GM23338 (cell line): ENCODE measurements at regions not wholly inside any gene's neighbourhood (a gene's known extent, or its start where the extent isn't known, plus 50 kb on each side); places are given as distances from the start of the nearest gene placed in this dataset.

Experiments
- CREB1 ChIP-seq: fragments of 250-450 bp; sonication (Bioruptor Pico); IDR thresholded peaks from 2 replicates; pipeline ENCODE4 v1.5.0; 2020; ENCODE audit warnings: low read depth, mild to moderate bottlenecking, moderate library complexity
- EZH2 ChIP-seq: fragments of 200-600 bp; sonication (generic); IDR thresholded peaks from one replicate; pipeline ENCODE4 v1.8.0; 2017; ENCODE audit warnings: antibody characterized with exemption, mild to moderate bottlenecking, low read depth; ENCODE audit not compliant: unreplicated experiment
- EZH2phosphoT487 ChIP-seq: fragments of 200-600 bp; sonication (generic); IDR thresholded peaks from one replicate; pipeline ENCODE4 v1.8.1; 2018; ENCODE audit warnings: antibody characterized with exemption; ENCODE audit not compliant: unreplicated experiment
- JUNB ChIP-seq: IDR thresholded peaks from one replicate; pipeline ENCODE4 v1.6.1; 2016; ENCODE audit warnings: antibody characterized with exemption; ENCODE audit not compliant: unreplicated experiment
- NANOG ChIP-seq: IDR thresholded peaks from 2 replicates; pipeline ENCODE4 v1.6.1; 2016; ENCODE audit warnings: antibody characterized with exemption, borderline replicate concordance
- POLR2AphosphoS5 ChIP-seq: IDR thresholded peaks from 2 replicates; pipeline ENCODE4 v1.6.1; 2016; ENCODE audit warnings: antibody characterized with exemption, low read depth
- STAT1 ChIP-seq: IDR thresholded peaks from one replicate; pipeline ENCODE4 v1.6.1; 2016; ENCODE audit warnings: antibody characterized with exemption; ENCODE audit not compliant: unreplicated experiment
- ZNF114 ChIP-seq: fragments of 250-450 bp; sonication (Bioruptor Pico); IDR thresholded peaks from 2 replicates; pipeline ENCODE4 v1.5.0; 2020; ENCODE audit warnings: mild to moderate bottlenecking, moderate library complexity
- ZNF331 ChIP-seq: fragments of 250-450 bp; sonication (Bioruptor Pico); IDR thresholded peaks from 2 replicates; pipeline ENCODE4 v1.5.0; 2020; ENCODE audit warnings: low read depth, mild to moderate bottlenecking, moderate library complexity
- TF ChIP-seq, protein P1 (sequence below), 2 experiments: fragments of 200-600 bp in 1 of 2; sonication (generic) in 1 of 2; conservative IDR thresholded peaks; 2 replicates each; pipeline versions ENCODE4 v1.5.1 to v1.6.1; 2016 to 2017; ENCODE audit warnings: antibody characterized with exemption in 2 of 2, low read depth in 2 of 2, mild to moderate bottlenecking in 2 of 2, moderate library complexity in 1 of 2
- TF ChIP-seq, protein P2 (sequence below): IDR thresholded peaks from one replicate; pipeline ENCODE4 v1.6.1; 2018; ENCODE audit warnings: antibody characterized with exemption; ENCODE audit not compliant: unreplicated experiment
- TF ChIP-seq, protein P3 (sequence below): fragments of 250-450 bp; sonication (Bioruptor Pico); IDR thresholded peaks from 2 replicates; pipeline ENCODE4 v1.5.0; 2020; ENCODE audit warnings: mild to moderate bottlenecking, moderate library complexity
- TF ChIP-seq, protein P4 (sequence below): IDR thresholded peaks from 2 replicates; pipeline ENCODE4 v1.6.1; 2016; ENCODE audit warnings: antibody characterized with exemption

DNA sequence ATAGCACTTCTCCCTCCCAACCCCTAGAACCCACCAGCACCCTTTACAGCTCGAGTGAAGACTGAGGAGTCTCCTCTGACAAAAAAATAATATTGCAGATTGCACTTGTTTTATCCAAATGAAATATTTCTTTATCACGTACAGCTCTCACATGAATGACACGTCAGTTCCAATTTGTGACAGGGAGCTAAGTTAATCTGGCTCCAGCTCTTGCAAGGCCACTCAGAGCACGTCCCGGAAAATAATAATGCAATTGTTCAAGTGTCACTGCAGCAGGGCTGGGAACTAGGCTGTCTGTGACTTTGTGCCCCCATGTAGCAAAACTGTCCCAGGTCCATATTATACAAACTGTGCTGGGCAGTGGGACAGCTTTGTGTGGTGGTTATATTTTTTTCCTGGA lies 539.6 kb downstream of the VRK1 start:
- TF ChIP-seq, protein P1, sequence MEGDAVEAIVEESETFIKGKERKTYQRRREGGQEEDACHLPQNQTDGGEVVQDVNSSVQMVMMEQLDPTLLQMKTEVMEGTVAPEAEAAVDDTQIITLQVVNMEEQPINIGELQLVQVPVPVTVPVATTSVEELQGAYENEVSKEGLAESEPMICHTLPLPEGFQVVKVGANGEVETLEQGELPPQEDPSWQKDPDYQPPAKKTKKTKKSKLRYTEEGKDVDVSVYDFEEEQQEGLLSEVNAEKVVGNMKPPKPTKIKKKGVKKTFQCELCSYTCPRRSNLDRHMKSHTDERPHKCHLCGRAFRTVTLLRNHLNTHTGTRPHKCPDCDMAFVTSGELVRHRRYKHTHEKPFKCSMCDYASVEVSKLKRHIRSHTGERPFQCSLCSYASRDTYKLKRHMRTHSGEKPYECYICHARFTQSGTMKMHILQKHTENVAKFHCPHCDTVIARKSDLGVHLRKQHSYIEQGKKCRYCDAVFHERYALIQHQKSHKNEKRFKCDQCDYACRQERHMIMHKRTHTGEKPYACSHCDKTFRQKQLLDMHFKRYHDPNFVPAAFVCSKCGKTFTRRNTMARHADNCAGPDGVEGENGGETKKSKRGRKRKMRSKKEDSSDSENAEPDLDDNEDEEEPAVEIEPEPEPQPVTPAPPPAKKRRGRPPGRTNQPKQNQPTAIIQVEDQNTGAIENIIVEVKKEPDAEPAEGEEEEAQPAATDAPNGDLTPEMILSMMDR (conservative IDR thresholded peaks at IDR 0.05; ENCODE audit: low read depth in 2 of 2): no peak
- TF ChIP-seq EZH2: no peak
- TF ChIP-seq JUNB: no peak
- TF ChIP-seq CREB1 (CRISPR knock-in tag): no peak
- no peak for TF ChIP-seq POLR2AphosphoS5
- TF ChIP-seq EZH2phosphoT487: no peak
- TF ChIP-seq, protein P2, sequence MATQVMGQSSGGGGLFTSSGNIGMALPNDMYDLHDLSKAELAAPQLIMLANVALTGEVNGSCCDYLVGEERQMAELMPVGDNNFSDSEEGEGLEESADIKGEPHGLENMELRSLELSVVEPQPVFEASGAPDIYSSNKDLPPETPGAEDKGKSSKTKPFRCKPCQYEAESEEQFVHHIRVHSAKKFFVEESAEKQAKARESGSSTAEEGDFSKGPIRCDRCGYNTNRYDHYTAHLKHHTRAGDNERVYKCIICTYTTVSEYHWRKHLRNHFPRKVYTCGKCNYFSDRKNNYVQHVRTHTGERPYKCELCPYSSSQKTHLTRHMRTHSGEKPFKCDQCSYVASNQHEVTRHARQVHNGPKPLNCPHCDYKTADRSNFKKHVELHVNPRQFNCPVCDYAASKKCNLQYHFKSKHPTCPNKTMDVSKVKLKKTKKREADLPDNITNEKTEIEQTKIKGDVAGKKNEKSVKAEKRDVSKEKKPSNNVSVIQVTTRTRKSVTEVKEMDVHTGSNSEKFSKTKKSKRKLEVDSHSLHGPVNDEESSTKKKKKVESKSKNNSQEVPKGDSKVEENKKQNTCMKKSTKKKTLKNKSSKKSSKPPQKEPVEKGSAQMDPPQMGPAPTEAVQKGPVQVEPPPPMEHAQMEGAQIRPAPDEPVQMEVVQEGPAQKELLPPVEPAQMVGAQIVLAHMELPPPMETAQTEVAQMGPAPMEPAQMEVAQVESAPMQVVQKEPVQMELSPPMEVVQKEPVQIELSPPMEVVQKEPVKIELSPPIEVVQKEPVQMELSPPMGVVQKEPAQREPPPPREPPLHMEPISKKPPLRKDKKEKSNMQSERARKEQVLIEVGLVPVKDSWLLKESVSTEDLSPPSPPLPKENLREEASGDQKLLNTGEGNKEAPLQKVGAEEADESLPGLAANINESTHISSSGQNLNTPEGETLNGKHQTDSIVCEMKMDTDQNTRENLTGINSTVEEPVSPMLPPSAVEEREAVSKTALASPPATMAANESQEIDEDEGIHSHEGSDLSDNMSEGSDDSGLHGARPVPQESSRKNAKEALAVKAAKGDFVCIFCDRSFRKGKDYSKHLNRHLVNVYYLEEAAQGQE: no peak
- TF ChIP-seq NANOG: no peak
- TF ChIP-seq STAT1: no peak
- TF ChIP-seq, protein P3, sequence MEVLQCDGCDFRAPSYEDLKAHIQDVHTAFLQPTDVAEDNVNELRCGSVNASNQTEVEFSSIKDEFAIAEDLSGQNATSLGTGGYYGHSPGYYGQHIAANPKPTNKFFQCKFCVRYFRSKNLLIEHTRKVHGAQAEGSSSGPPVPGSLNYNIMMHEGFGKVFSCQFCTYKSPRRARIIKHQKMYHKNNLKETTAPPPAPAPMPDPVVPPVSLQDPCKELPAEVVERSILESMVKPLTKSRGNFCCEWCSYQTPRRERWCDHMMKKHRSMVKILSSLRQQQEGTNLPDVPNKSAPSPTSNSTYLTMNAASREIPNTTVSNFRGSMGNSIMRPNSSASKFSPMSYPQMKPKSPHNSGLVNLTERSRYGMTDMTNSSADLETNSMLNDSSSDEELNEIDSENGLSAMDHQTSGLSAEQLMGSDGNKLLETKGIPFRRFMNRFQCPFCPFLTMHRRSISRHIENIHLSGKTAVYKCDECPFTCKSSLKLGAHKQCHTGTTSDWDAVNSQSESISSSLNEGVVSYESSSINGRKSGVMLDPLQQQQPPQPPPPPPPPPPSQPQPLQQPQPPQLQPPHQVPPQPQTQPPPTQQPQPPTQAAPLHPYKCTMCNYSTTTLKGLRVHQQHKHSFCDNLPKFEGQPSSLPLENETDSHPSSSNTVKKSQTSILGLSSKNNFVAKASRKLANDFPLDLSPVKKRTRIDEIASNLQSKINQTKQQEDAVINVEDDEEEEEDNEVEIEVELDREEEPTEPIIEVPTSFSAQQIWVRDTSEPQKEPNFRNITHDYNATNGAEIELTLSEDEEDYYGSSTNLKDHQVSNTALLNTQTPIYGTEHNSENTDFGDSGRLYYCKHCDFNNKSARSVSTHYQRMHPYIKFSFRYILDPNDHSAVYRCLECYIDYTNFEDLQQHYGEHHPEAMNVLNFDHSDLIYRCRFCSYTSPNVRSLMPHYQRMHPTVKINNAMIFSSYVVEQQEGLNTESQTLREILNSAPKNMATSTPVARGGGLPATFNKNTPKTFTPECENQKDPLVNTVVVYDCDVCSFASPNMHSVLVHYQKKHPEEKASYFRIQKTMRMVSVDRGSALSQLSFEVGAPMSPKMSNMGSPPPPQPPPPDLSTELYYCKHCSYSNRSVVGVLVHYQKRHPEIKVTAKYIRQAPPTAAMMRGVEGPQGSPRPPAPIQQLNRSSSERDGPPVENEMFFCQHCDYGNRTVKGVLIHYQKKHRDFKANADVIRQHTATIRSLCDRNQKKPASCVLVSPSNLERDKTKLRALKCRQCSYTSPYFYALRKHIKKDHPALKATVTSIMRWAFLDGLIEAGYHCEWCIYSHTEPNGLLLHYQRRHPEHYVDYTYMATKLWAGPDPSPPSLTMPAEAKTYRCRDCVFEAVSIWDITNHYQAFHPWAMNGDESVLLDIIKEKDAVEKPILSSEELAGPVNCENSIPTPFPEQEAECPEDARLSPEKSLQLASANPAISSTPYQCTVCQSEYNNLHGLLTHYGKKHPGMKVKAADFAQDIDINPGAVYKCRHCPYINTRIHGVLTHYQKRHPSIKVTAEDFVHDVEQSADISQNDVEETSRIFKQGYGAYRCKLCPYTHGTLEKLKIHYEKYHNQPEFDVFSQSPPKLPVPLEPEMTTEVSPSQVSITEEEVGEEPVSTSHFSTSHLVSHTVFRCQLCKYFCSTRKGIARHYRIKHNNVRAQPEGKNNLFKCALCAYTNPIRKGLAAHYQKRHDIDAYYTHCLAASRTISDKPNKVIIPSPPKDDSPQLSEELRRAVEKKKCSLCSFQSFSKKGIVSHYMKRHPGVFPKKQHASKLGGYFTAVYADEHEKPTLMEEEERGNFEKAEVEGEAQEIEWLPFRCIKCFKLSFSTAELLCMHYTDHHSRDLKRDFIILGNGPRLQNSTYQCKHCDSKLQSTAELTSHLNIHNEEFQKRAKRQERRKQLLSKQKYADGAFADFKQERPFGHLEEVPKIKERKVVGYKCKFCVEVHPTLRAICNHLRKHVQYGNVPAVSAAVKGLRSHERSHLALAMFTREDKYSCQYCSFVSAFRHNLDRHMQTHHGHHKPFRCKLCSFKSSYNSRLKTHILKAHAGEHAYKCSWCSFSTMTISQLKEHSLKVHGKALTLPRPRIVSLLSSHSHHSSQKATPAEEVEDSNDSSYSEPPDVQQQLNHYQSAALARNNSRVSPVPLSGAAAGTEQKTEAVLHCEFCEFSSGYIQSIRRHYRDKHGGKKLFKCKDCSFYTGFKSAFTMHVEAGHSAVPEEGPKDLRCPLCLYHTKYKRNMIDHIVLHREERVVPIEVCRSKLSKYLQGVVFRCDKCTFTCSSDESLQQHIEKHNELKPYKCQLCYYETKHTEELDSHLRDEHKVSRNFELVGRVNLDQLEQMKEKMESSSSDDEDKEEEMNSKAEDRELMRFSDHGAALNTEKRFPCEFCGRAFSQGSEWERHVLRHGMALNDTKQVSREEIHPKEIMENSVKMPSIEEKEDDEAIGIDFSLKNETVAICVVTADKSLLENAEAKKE (CRISPR knock-in tag): no peak
- TF ChIP-seq, protein P4, sequence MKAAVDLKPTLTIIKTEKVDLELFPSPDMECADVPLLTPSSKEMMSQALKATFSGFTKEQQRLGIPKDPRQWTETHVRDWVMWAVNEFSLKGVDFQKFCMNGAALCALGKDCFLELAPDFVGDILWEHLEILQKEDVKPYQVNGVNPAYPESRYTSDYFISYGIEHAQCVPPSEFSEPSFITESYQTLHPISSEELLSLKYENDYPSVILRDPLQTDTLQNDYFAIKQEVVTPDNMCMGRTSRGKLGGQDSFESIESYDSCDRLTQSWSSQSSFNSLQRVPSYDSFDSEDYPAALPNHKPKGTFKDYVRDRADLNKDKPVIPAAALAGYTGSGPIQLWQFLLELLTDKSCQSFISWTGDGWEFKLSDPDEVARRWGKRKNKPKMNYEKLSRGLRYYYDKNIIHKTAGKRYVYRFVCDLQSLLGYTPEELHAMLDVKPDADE: no peak
- no peak for TF ChIP-seq ZNF331 (CRISPR knock-in tag)
- no peak for TF ChIP-seq ZNF114 (CRISPR knock-in tag)
